ENCODE measurements at regions not wholly inside any gene's neighbourhood (a gene's known extent, or its start where the extent isn't known, plus 50 kb on each side); places are given as distances from the start of the nearest gene placed in this dataset.

DNA sequence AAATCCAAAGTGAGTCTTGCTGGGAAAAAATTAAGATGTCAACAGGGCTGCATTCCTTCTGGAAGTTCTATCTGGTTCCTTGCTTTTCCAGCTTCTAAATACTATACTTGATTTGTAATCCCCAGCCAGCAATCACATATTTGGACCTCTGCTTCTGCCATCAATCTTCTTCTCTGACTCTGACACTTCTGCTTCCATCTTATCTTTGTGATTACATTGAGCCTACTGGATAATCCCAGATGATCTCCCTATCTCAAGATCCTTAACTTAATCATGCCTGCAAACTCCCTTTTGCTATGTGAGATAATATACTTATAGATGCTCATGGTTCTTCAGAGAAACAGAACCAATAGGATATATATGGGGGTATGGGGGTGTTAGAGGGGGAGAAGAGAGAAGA lies 49.9 kb upstream of the ZDHHC17 start:
- intact Hi-C loops (cut with micrococcal nuclease) = no loop called here
- DNase-seq (no peak), ATAC-seq (no peak)
- H3K36me3 Mint-ChIP-seq = no peaks in the 10 kb centered on the region
- TF ChIP-seq, protein P1, sequence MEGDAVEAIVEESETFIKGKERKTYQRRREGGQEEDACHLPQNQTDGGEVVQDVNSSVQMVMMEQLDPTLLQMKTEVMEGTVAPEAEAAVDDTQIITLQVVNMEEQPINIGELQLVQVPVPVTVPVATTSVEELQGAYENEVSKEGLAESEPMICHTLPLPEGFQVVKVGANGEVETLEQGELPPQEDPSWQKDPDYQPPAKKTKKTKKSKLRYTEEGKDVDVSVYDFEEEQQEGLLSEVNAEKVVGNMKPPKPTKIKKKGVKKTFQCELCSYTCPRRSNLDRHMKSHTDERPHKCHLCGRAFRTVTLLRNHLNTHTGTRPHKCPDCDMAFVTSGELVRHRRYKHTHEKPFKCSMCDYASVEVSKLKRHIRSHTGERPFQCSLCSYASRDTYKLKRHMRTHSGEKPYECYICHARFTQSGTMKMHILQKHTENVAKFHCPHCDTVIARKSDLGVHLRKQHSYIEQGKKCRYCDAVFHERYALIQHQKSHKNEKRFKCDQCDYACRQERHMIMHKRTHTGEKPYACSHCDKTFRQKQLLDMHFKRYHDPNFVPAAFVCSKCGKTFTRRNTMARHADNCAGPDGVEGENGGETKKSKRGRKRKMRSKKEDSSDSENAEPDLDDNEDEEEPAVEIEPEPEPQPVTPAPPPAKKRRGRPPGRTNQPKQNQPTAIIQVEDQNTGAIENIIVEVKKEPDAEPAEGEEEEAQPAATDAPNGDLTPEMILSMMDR (IDR thresholded peaks at IDR 0.05) = no peak
- peaks cover 8 to 14% of the 10 kb centered on the region in 2 donors for H3K27me3 Mint-ChIP-seq (ENCODE audit: low read depth in 2 of 2)
- H3K27ac Mint-ChIP-seq = no peak overlapping the region
- Histone ChIP-seq H3K36me3 (ENCODE audit: control insufficient read depth, insufficient read depth, low read length) (no peaks in the 10 kb centered on the region), H3K27me3 (ENCODE audit: control insufficient read depth, insufficient read depth, low read length) (no peaks in the 10 kb centered on the region), H3K4me1 (ENCODE audit: control insufficient read depth, insufficient read depth, low read length) (no peaks in the 10 kb centered on the region), H3K4me3 (ENCODE audit: low read length) (no peak overlapping the region), H3K9me3 (ENCODE audit: control insufficient read depth, insufficient read depth, low read length) (no peaks in the 10 kb centered on the region), H3K27ac (ENCODE audit: low read length) (no peak overlapping the region)
- no peaks in the 10 kb centered on the region for H3K9me3 Mint-ChIP-seq
- H3K4me3 Mint-ChIP-seq = no peak overlapping the region
- no peaks in the 10 kb centered on the region for H3K4me1 Mint-ChIP-seq

All from natural killer cell (primary cell).